VCaP (cell line): ENCODE measurements at regions not wholly inside any gene's neighbourhood (a gene's known extent, or its start where the extent isn't known, plus 50 kb on each side); places are given as distances from the start of the nearest gene placed in this dataset.

Experiments used
- H3K27ac ChIP-seq: fragments of 450-650 bp; 2 replicates; pipeline ENCODE4 v1.5.1; 2017
- CTCF ChIP-seq: fragments of 450-650 bp; conservative IDR thresholded peaks from 2 replicates; pipeline ENCODE4 v1.5.1; 2017; ENCODE audit warnings: mild to moderate bottlenecking, moderate library complexity

GRCh38 chr18:60235164-60235563, 137.4 kb downstream of the MC4R start:
- no peak overlapping the region for H3K27ac ChIP-seq
- TF ChIP-seq CTCF: no peak

GRCh38 chr18:60232541-60232940, 140.0 kb downstream of the MC4R start:
- H3K27ac ChIP-seq: no peak overlapping the region
- no peak for TF ChIP-seq CTCF

DNA sequence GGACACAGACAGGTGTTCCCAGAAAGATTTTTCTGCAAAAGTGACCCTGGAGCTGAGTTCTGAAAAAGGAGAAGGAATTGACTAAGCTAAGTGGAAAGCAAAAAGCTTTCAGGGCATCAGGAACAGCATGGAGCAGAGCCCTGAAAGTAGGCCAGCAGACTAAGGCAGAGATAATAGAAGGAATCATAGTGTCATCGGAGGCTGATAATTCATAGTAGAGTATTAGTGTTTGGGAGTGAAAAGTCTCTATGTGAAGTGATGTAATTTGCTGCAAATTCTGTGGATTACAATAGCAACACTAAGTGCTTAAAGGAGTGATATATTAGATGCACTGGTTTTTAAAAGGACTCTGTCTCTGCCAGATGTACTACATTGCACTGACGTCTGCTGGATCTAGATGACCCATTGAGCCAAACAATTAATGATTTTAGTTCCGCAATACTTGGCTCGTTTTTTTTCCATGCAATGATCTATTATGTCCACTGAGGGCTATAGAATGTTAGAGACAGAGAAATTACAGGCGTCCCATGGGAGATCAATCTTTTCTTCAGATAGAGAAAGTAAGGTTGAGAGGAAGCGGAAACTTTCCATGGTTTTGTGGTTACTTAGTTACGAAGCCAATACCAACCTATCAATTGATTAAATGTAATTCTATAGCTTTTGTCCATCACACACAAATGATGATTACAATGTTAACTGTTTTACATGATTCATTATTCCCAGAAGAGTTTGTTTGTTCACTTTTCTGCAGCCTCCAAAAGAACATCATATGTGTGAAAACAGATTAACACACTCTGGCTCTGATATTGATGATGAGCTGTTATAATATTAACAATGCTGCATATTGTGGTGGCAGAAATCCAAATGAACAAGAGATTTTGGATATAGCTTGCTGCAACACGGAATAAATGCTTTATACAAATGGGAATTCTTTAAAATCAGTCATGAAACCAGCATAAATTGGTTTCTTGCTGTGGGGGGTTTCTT, 143.7 kb downstream of the MC4R start:
- H3K27ac ChIP-seq: no peak overlapping the region
- no peak for TF ChIP-seq CTCF

GRCh38 chr18:60215432-60215831, 157.1 kb downstream of the MC4R start:
- no peak overlapping the region for H3K27ac ChIP-seq
- no peak for TF ChIP-seq CTCF

GRCh38 chr18:60209042-60209441, 163.5 kb downstream of the MC4R start:
- TF ChIP-seq CTCF: no peak
- no peak overlapping the region for H3K27ac ChIP-seq

- TF ChIP-seq CTCF: no peak
- H3K27ac ChIP-seq: no peak overlapping the region
Measured at GRCh38 chr18:60202708-60203107, 169.9 kb downstream of the MC4R start.

DNA sequence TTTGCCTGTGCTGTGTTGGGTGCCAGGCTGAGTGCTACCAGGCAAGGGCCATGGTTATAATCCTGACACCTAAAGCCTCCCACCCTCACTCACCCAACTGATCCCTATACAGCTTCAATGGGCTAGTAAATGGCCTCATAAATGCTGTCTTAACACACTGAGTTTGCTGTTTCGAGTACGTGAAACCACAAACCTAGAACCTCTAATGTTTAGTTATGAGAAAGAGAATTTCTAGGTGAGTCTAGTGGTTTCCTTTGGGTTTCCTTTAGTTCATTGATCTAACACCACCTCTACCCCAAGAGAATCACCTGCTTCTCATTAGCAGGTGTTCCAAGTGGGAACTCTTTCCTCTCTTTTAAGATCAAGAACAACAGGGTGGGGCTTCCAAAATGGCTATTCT, 172.0 kb downstream of the MC4R start:
- TF ChIP-seq CTCF: no peak
- H3K27ac ChIP-seq: no peak overlapping the region
